Ishikawa (cell line): ENCODE measurements at regions not wholly inside any gene's neighbourhood (a gene's known extent, or its start where the extent isn't known, plus 50 kb on each side); places are given as distances from the start of the nearest gene placed in this dataset.
A peak's percentile ranks its signal among the peaks of the same experiment; 100 is the strongest.

Source experiments
- CEBPB ChIP-seq: IDR thresholded peaks from 2 replicates; pipeline ENCODE4 v1.6.1; 2012
- CREB1 ChIP-seq: IDR thresholded peaks from 2 replicates; pipeline ENCODE4 v1.6.1; 2012; ENCODE audit warnings: low read depth
- EGR1 ChIP-seq: IDR thresholded peaks from 2 replicates; pipeline ENCODE4 v1.6.1; 2012
- EP300 ChIP-seq: IDR thresholded peaks from 2 replicates; pipeline ENCODE4 v1.6.1; 2012; ENCODE audit warnings: borderline replicate concordance
- FOXM1 ChIP-seq: IDR thresholded peaks from 2 replicates; pipeline ENCODE4 v1.6.1; 2012; ENCODE audit warnings: low read depth, borderline replicate concordance
- MAX ChIP-seq: IDR thresholded peaks from 2 replicates; pipeline ENCODE4 v1.6.1; 2012
- NFIC ChIP-seq: IDR thresholded peaks from 2 replicates; pipeline ENCODE4 v1.6.1; 2012
- RAD21 ChIP-seq: IDR thresholded peaks from 2 replicates; pipeline ENCODE4 v1.6.1; 2012; ENCODE audit warnings: low read depth
- TAF1 ChIP-seq: IDR thresholded peaks from 2 replicates; pipeline ENCODE4 v1.6.1; 2012; ENCODE audit warnings: low read depth, mild to moderate bottlenecking
- TCF12 ChIP-seq: IDR thresholded peaks from 2 replicates; pipeline ENCODE4 v1.6.1; 2012; ENCODE audit warnings: low read depth
- TEAD4 ChIP-seq: IDR thresholded peaks from 2 replicates; pipeline ENCODE4 v1.6.1; 2012
- YY1 ChIP-seq: IDR thresholded peaks from 2 replicates; pipeline ENCODE4 v1.6.1; 2012; ENCODE audit warnings: low read depth
- ZBTB7A ChIP-seq: IDR thresholded peaks from 2 replicates; pipeline ENCODE4 v1.6.1; 2012; ENCODE audit warnings: low read depth
- TF ChIP-seq, protein P1 (sequence below): IDR thresholded peaks from 2 replicates; pipeline ENCODE4 v1.6.1; 2012
- TF ChIP-seq, protein P2 (sequence below): IDR thresholded peaks from 2 replicates; pipeline ENCODE4 v1.6.1; 2012; ENCODE audit warnings: low read depth, mild to moderate bottlenecking

DNA sequence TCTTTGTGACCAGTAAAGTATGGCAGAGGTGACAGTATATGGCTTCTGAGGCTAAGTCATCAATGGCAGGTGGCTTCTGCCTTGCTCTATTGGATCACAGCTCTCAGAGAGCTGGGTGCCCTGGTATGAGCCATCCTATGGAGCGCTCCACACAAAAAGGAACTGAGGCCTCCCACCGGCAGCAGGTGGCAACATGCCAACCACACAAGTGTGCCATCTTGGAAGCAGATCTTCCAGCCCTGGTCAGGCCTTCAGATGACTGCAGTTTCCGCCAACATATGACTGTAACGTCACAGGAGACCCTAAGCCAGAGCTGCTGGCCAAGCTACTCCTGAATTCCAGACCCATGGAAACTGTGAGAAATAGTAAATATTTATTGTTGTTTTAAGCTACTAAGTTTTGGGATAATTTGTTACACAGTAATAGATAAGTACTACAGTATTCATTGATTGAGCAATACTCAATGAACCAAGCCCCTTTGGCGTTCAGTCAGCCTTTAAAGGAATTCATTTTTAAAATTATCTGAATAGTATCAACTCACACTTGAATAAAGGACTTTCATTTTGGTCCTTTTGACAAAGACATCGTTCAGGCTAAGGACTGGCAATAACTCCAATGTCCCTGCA lies 69.4 kb upstream of the LHX1 start:
- TF ChIP-seq, protein P1, sequence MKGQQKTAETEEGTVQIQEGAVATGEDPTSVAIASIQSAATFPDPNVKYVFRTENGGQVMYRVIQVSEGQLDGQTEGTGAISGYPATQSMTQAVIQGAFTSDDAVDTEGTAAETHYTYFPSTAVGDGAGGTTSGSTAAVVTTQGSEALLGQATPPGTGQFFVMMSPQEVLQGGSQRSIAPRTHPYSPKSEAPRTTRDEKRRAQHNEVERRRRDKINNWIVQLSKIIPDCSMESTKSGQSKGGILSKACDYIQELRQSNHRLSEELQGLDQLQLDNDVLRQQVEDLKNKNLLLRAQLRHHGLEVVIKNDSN, result no peak
- TF ChIP-seq CEBPB (no peak), EP300 (no peak), MAX (no peak), EGR1 (no peak), CREB1 (no peak), YY1 (no peak), ZBTB7A (no peak), FOXM1 (no peak)
- TF ChIP-seq, protein P2, sequence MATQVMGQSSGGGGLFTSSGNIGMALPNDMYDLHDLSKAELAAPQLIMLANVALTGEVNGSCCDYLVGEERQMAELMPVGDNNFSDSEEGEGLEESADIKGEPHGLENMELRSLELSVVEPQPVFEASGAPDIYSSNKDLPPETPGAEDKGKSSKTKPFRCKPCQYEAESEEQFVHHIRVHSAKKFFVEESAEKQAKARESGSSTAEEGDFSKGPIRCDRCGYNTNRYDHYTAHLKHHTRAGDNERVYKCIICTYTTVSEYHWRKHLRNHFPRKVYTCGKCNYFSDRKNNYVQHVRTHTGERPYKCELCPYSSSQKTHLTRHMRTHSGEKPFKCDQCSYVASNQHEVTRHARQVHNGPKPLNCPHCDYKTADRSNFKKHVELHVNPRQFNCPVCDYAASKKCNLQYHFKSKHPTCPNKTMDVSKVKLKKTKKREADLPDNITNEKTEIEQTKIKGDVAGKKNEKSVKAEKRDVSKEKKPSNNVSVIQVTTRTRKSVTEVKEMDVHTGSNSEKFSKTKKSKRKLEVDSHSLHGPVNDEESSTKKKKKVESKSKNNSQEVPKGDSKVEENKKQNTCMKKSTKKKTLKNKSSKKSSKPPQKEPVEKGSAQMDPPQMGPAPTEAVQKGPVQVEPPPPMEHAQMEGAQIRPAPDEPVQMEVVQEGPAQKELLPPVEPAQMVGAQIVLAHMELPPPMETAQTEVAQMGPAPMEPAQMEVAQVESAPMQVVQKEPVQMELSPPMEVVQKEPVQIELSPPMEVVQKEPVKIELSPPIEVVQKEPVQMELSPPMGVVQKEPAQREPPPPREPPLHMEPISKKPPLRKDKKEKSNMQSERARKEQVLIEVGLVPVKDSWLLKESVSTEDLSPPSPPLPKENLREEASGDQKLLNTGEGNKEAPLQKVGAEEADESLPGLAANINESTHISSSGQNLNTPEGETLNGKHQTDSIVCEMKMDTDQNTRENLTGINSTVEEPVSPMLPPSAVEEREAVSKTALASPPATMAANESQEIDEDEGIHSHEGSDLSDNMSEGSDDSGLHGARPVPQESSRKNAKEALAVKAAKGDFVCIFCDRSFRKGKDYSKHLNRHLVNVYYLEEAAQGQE, result no peak

DNA sequence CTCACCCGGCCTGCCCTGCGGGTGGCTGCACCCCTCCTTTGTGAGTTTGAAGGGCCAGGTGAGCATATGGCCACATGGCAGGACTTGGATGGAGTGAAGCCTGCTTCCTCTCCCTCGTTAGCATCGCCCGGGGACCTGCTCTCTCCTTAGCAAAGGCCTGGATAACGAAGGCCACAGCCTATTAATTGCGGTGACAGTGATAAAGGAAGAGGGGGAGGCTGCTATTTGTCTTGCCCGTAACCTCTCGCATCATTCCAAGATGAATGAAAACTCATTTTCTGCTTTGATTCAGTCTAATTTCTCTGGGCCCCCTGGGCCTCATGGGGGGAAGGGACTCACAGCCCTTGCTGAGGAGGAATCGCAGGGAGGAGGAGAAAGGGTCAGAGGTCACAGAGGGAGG lies 68.5 kb upstream of the LHX1 start:
- TF ChIP-seq, protein P2, result no peak
- TF ChIP-seq YY1, result no peak
- no peak for TF ChIP-seq NFIC
- TF ChIP-seq TAF1, result no peak
- TF ChIP-seq RAD21, result no peak

- TF ChIP-seq ZBTB7A (no peak), CREB1 (no peak), CEBPB (no peak), RAD21 (no peak), EGR1 (no peak), TEAD4 (no peak)
Observed at GRCh38 chr17:36869441-36869840, 67.8 kb upstream of the LHX1 start.

DNA sequence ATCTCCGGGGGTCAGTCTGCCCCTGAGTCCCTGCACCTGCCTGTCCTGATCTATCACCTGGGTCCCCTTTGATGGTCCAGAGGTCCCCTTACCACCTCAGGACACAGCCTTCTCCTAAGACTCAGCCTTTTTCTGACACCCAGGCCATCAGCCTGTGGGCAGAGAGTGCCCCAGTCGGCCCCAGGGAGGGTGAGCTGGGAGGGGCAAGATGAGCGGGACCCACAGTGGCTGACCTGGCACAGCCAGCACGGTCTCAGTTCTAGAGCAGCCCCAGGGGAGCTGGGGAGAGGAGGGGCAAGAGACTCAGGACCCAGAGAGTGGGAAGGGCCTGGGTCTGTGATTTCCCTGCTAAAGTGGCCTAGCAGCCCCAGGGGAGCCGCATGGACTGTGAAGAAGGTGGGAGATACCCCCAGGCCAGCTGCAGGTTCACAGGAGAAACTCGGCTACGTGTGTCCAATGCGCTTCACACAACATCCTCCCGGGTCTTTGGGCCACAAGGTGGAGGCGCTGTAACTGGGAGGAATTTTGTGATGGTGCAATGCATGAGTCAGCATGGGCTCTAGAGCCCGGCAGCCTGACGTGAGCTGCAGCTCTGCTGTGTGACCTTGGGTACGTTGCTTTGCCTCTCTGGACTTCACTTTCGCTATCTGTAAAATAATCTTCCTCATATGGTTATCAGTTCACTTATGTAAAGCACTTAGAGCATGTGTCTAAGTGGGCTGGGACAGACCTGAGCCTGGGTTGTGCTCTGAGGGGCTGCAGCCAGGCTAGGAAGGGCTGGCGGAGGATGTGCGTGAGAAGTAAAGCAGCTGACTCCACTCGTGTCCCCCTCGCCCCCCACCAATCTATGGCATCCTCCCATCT lies 67.2 kb upstream of the LHX1 start:
- no peak for TF ChIP-seq CREB1
- no peak for TF ChIP-seq EGR1
- TF ChIP-seq, protein P2, result no peak
- TF ChIP-seq EP300, result no peak
- TF ChIP-seq TEAD4, result no peak
- TF ChIP-seq CEBPB, result peak; percentile 35; the same call in 1 of the 2 replicates
- TF ChIP-seq TAF1, result no peak

DNA sequence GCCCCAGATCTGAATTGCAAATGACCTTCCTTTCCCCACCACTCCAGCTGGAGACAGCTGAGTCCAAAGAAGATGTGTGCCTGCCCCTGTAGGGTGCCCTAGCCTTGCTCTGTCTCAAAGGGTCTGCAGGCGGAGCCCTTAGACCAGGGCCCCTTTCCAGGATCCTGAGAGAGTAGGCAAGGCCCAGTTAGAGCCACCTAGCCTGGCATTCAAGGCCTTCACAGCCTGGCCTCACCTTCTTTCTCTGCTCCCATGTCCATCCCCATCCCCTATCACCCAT lies 66.6 kb upstream of the LHX1 start:
- TF ChIP-seq MAX, result no peak
- no peak for TF ChIP-seq TCF12
- no peak for TF ChIP-seq TEAD4
- no peak for TF ChIP-seq TAF1
- no peak for TF ChIP-seq NFIC
- TF ChIP-seq CEBPB, result no peak
- TF ChIP-seq, protein P2, result no peak
- TF ChIP-seq ZBTB7A, result no peak
- TF ChIP-seq CREB1, result no peak
- TF ChIP-seq YY1, result no peak
- TF ChIP-seq EGR1, result no peak
